ENCODE measurements at regions not wholly inside any gene's neighbourhood (a gene's known extent, or its start where the extent isn't known, plus 50 kb on each side); places are given as distances from the start of the nearest gene placed in this dataset.

- Histone ChIP-seq H3K27ac (ENCODE audit: insufficient read length, low read depth, low read length) (no peak overlapping the region), H3K9ac (ENCODE audit: extremely low read depth, insufficient read length, low read length) (no peak overlapping the region)
- peak overlapping the region in 2 of 3 experiments; percentile 26 to 32; a peak in 3 of 7 replicates for H3K27ac Mint-ChIP-seq
These were observed 129.6 kb downstream of the CHSY1 start for GRCh38 chr15:101122266-101122665.

More at GRCh38 chr15:101122266-101122665, 129.6 kb downstream of the CHSY1 start:
- H3T11ph ChIP-seq (ENCODE audit: low read length) = no peak overlapping the region
- no peaks in the 10 kb centered on the region for H3K9me3 ChIP-seq (ENCODE audit: control insufficient read depth, low read depth, low read length)
- no peak for DNase-seq
- H2BK12ac ChIP-seq (ENCODE audit: insufficient read length, low read depth, low read length) = no peak overlapping the region
- H3K4me2 ChIP-seq (ENCODE audit: insufficient read depth, insufficient read length, low read length) = no peak overlapping the region
- no peak overlapping the region for H3K18ac ChIP-seq (ENCODE audit: insufficient read length, low read depth, low read length)
- no peaks in the 10 kb centered on the region for H3K79me1 ChIP-seq (ENCODE audit: insufficient read depth, low read depth, low read length, poor library complexity, severe bottlenecking)
- no peak overlapping the region for H2BK5ac ChIP-seq (ENCODE audit: insufficient read length, low read length)
- no peaks in the 10 kb centered on the region for H3K27me3 ChIP-seq (ENCODE audit: insufficient read depth, low read length)
- H4K20me1 ChIP-seq (ENCODE audit: control insufficient read depth, insufficient read depth, insufficient read length) = no peaks in the 10 kb centered on the region
- Mint-ChIP-seq H3K27me3 (ENCODE audit: low read depth) (peaks cover 3% of the 10 kb centered on the region; the same call in 1 of the 2 replicates), H3K9me3 (no peaks in the 10 kb centered on the region; a peak in 1 of 5 replicates), H3K4me1 (peaks cover 28 to 42% of the 10 kb centered on the region in 2 experiments), H3K36me3 (ENCODE audit: insufficient read depth in 1 of 3, low read depth in 3 of 3) (peaks cover 0 to under 1% (median 0%) of the 10 kb centered on the region in 3 experiments; a peak in 1 of 7 replicates), H3K4me3 (no peak overlapping the region)
- no peak overlapping the region for H2AFZ ChIP-seq (ENCODE audit: low read length)
- no peak overlapping the region for H4K8ac ChIP-seq (replicated peaks; ENCODE audit: insufficient read length, low read depth, low read length)
- no peak overlapping the region for H3K23ac ChIP-seq (ENCODE audit: insufficient read length, low read depth, low read length)
- H3K4ac ChIP-seq (ENCODE audit: low read depth, low read length) = no peak overlapping the region
- H3K14ac ChIP-seq (ENCODE audit: insufficient read depth, low read length) = no peak overlapping the region; the same call in 1 of the 2 replicates
- no peak overlapping the region for H2BK20ac ChIP-seq (ENCODE audit: low read depth, low read length, poor library complexity, severe bottlenecking)
- no peak overlapping the region for H4K5ac ChIP-seq (ENCODE audit: insufficient read length, low read depth, low read length)
- H3K4me1 ChIP-seq (ENCODE audit: insufficient read depth, low read length) = no peaks in the 10 kb centered on the region; the same call in 1 of the 2 replicates
- no peak overlapping the region for H2AK5ac ChIP-seq (ENCODE audit: insufficient read length, low read length)
- no peak for TF ChIP-seq CTCF (conservative IDR thresholded peaks at IDR 0.05)
- H3K56ac ChIP-seq (ENCODE audit: insufficient read length, low read depth, low read length) = no peak overlapping the region
- no CpG with 5 or more reads among the region's 11 CpGs for WGBS (ENCODE audit: extremely low coverage, insufficient read length, low lambda C conversion rate)
- no peaks in the 10 kb centered on the region for H3K23me2 ChIP-seq (ENCODE audit: insufficient read length, low read depth, low read length, poor library complexity, severe bottlenecking)
- no peaks in the 10 kb centered on the region for H3K79me2 ChIP-seq (ENCODE audit: insufficient read depth, low read length)
- no peak overlapping the region for H4K91ac ChIP-seq (ENCODE audit: insufficient read length, low read depth, low read length)
- no peak overlapping the region for H2BK120ac ChIP-seq (ENCODE audit: low read depth, low read length, poor library complexity, severe bottlenecking)
- no peak overlapping the region for H2BK15ac ChIP-seq (ENCODE audit: low read depth, low read length)
